ENCODE measurements at regions not wholly inside any gene's neighbourhood (a gene's known extent, or its start where the extent isn't known, plus 50 kb on each side); places are given as distances from the start of the nearest gene placed in this dataset.
"Not testable (repeated sequence)": the region's sequence is repeated elsewhere in the genome, so short reads cannot be mapped to it uniquely, and the experiment has no call there.

DNA sequence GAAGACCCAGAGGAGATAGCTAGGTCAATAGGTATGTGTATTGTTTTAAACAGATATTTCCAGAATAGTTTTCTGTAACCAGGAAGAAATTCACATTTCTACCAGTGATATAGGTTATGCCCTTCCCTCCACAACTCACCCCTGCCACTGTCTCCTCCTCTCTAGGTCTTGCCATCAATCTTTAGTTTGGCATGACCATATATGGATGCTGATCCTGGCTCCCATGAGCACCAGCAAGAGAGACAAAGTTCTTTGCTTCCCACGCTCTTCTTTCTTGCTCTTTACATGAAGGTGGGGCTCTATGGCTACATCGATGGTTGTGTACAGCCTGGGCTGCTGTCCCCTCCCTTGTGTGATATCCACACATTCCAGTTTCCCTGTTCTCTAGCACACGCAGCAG lies 459.4 kb upstream of the ID4 start:
- Histone ChIP-seq H3K4me1 (ENCODE audit: low read length) (no peaks in the 10 kb centered on the region), H3K9ac (ENCODE audit: low read length) (no peak overlapping the region), H3K9me2 (replicated peaks; ENCODE audit: insufficient read depth, low read length) (no peaks in the 10 kb centered on the region), H3K9me3 (ENCODE audit: low read length) (no peaks in the 10 kb centered on the region), H3K4me3 (ENCODE audit: low read length) (no peak overlapping the region), H2AFZ (ENCODE audit: low read length) (no peak overlapping the region), H3K27ac (ENCODE audit: low read length) (no peak overlapping the region), H3K27me3 (ENCODE audit: low read length) (no peaks in the 10 kb centered on the region), H4K20me1 (ENCODE audit: insufficient read depth, low read depth, low read length) (no peaks in the 10 kb centered on the region), H3K36me3 (ENCODE audit: insufficient read depth, low read length) (no peaks in the 10 kb centered on the region), H3K79me2 (ENCODE audit: low read length) (no peaks in the 10 kb centered on the region), H3K4me2 (ENCODE audit: low read depth, low read length, poor library complexity, severe bottlenecking) (no peak overlapping the region)
- no peak for DNase-seq

DNA sequence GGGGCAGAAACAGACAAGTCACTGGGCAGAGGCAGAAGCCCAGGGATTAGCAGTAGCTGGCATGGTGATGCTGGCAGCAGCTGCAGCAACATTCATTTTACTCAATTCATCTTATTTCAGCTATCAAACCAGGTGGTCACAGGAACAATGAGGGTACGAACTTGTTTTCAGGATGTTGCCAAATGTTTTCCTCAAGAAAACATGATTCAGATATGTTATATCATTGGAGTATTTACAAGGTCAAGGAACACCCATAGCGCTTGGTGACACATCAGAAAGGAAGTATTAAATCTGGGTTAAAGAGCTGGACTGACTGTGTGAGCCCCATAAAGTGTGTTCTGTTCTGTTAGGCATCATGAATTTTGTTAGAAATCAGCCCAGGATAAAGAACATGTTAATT lies 456.9 kb upstream of the ID4 start:
- H3K36me3 ChIP-seq (ENCODE audit: insufficient read depth, low read length), result no peaks in the 10 kb centered on the region
- no peaks in the 10 kb centered on the region for H4K20me1 ChIP-seq (ENCODE audit: insufficient read depth, low read depth, low read length)
- no peak overlapping the region for H3K9ac ChIP-seq (ENCODE audit: low read length)
- H3K4me1 ChIP-seq (ENCODE audit: low read length), result no peaks in the 10 kb centered on the region
- no peaks in the 10 kb centered on the region for H3K27me3 ChIP-seq (ENCODE audit: low read length)
- no peaks in the 10 kb centered on the region for H3K9me2 ChIP-seq (replicated peaks; ENCODE audit: insufficient read depth, low read length)
- no peak overlapping the region for H3K4me3 ChIP-seq (ENCODE audit: low read length)
- no peaks in the 10 kb centered on the region for H3K79me2 ChIP-seq (ENCODE audit: low read length)
- H3K9me3 ChIP-seq (ENCODE audit: low read length), result no peaks in the 10 kb centered on the region
- DNase-seq, result no peak
- no peak overlapping the region for H2AFZ ChIP-seq (ENCODE audit: low read length)
- H3K27ac ChIP-seq (ENCODE audit: low read length), result no peak overlapping the region
- no peak overlapping the region for H3K4me2 ChIP-seq (ENCODE audit: low read depth, low read length, poor library complexity, severe bottlenecking)

DNA sequence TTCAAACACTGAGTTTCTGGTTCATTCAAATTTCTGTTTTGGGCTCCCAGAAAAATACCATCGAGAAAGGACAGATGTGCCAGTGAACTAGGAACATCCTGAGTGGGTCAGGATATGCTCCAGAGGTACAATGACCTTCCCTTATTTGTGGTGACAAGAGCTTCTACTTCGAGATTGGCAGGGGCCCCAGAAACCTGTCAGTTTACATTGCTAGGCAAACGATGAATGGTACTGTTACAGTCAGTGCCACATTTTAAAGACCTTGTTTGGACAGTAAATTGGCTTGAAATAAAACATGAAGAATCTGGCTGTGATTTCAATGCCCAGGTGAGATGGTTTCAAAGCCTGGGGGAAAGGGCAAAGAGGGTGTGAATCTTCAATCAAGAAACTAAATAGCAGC lies 454.5 kb upstream of the ID4 start:
- no peaks in the 10 kb centered on the region for H4K20me1 ChIP-seq (ENCODE audit: insufficient read depth, low read depth, low read length)
- no peaks in the 10 kb centered on the region for H3K9me3 ChIP-seq (ENCODE audit: low read length)
- H3K9me2 ChIP-seq (replicated peaks; ENCODE audit: insufficient read depth, low read length), result no peaks in the 10 kb centered on the region
- no peak overlapping the region for H3K4me2 ChIP-seq (ENCODE audit: low read depth, low read length, poor library complexity, severe bottlenecking)
- no peak for DNase-seq
- no peak overlapping the region for H3K4me3 ChIP-seq (ENCODE audit: low read length)
- no peaks in the 10 kb centered on the region for H3K36me3 ChIP-seq (ENCODE audit: insufficient read depth, low read length)
- H2AFZ ChIP-seq (ENCODE audit: low read length), result no peak overlapping the region
- H3K4me1 ChIP-seq (ENCODE audit: low read length), result no peaks in the 10 kb centered on the region
- H3K27ac ChIP-seq (ENCODE audit: low read length), result no peak overlapping the region
- no peaks in the 10 kb centered on the region for H3K27me3 ChIP-seq (ENCODE audit: low read length)
- H3K9ac ChIP-seq (ENCODE audit: low read length), result no peak overlapping the region
- H3K79me2 ChIP-seq (ENCODE audit: low read length), result no peaks in the 10 kb centered on the region

DNA sequence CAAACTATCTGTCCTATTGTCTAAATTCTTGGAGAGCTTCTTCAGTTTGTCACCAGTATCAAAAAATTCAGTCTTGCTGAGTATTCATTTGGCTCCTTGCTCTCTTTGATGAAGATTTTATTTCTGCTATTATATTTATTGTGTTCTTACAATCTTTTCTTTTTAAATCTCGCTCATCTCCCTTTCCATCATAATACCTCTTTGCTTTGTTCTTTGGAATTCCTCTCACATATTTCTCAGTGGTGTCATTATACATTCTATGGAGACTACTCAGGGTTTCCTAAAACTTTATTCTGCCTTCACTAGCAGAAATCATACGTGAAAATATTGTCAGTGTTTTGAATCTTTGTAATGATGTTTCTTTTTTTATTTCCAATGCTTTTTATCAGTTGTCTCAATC lies 445.2 kb upstream of the ID4 start:
- no peaks in the 10 kb centered on the region for H3K79me2 ChIP-seq (ENCODE audit: low read length)
- no peak overlapping the region for H3K4me2 ChIP-seq (ENCODE audit: low read depth, low read length, poor library complexity, severe bottlenecking)
- no peak overlapping the region for H2AFZ ChIP-seq (ENCODE audit: low read length)
- no peak overlapping the region for H3K9ac ChIP-seq (ENCODE audit: low read length)
- peaks cover 10% of the 10 kb centered on the region; the same call in 1 of the 2 replicates for H3K9me3 ChIP-seq (ENCODE audit: low read length)
- no peaks in the 10 kb centered on the region for H4K20me1 ChIP-seq (ENCODE audit: insufficient read depth, low read depth, low read length)
- no peaks in the 10 kb centered on the region for H3K27me3 ChIP-seq (ENCODE audit: low read length)
- H3K4me3 ChIP-seq (ENCODE audit: low read length), result no peak overlapping the region
- H3K9me2 ChIP-seq (replicated peaks; ENCODE audit: insufficient read depth, low read length), result no peaks in the 10 kb centered on the region
- H3K36me3 ChIP-seq (ENCODE audit: insufficient read depth, low read length), result no peaks in the 10 kb centered on the region
- no peak for DNase-seq
- H3K27ac ChIP-seq (ENCODE audit: low read length), result no peak overlapping the region
- no peaks in the 10 kb centered on the region for H3K4me1 ChIP-seq (ENCODE audit: low read length)

GRCh38 chr6:19394051-19394450 lies 443.1 kb upstream of the ID4 start:
- Histone ChIP-seq H4K20me1 (ENCODE audit: insufficient read depth, low read depth, low read length) (no peaks in the 10 kb centered on the region), H3K9ac (ENCODE audit: low read length) (no peak overlapping the region), H3K27me3 (ENCODE audit: low read length) (no peaks in the 10 kb centered on the region), H3K27ac (ENCODE audit: low read length) (no peak overlapping the region), H3K79me2 (ENCODE audit: low read length) (no peaks in the 10 kb centered on the region), H3K9me2 (replicated peaks; ENCODE audit: insufficient read depth, low read length) (no peaks in the 10 kb centered on the region), H3K4me3 (ENCODE audit: low read length) (no peak overlapping the region), H3K4me1 (ENCODE audit: low read length) (no peaks in the 10 kb centered on the region), H3K9me3 (ENCODE audit: low read length) (peaks cover 10% of the 10 kb centered on the region; the same call in 1 of the 2 replicates), H3K4me2 (ENCODE audit: low read depth, low read length, poor library complexity, severe bottlenecking) (no peak overlapping the region), H2AFZ (ENCODE audit: low read length) (no peak overlapping the region), H3K36me3 (ENCODE audit: insufficient read depth, low read length) (no peaks in the 10 kb centered on the region)
- no peak for DNase-seq

- no peaks in the 10 kb centered on the region for H3K4me1 ChIP-seq (ENCODE audit: low read length)
- H3K9ac ChIP-seq (ENCODE audit: low read length), result no peak overlapping the region
- no peaks in the 10 kb centered on the region for H3K9me2 ChIP-seq (replicated peaks; ENCODE audit: insufficient read depth, low read length)
- H3K27ac ChIP-seq (ENCODE audit: low read length), result no peak overlapping the region
- no peak overlapping the region for H3K4me2 ChIP-seq (ENCODE audit: low read depth, low read length, poor library complexity, severe bottlenecking)
- peaks cover 10% of the 10 kb centered on the region; the same call in 1 of the 2 replicates for H3K9me3 ChIP-seq (ENCODE audit: low read length)
- H3K79me2 ChIP-seq (ENCODE audit: low read length), result no peaks in the 10 kb centered on the region
- H2AFZ ChIP-seq (ENCODE audit: low read length), result no peak overlapping the region
- H3K27me3 ChIP-seq (ENCODE audit: low read length), result no peaks in the 10 kb centered on the region
- no peaks in the 10 kb centered on the region for H3K36me3 ChIP-seq (ENCODE audit: insufficient read depth, low read length)
- DNase-seq, result no peak
- H3K4me3 ChIP-seq (ENCODE audit: low read length), result no peak overlapping the region
- H4K20me1 ChIP-seq (ENCODE audit: insufficient read depth, low read depth, low read length), result no peaks in the 10 kb centered on the region
These were observed 442.5 kb upstream of the ID4 start for GRCh38 chr6:19394687-19395086.

DNA sequence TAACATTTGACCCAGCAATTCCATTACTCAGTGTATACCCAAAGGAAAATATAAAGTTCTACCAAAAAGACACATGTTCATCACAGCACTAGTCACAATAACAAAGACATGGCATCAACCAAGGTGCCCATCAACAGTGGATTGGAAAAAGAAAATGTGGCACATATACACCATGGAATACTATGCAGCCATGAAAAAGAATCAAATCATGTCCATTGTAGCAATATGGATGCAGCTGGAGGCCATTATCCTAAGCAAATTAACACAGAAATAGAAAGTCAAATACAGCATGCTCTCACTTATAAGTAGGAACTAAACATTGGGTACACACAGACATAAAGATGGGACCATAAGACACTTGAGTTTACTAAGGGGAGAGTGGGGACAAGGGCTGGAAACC lies 441.9 kb upstream of the ID4 start:
- Histone ChIP-seq H4K20me1 (ENCODE audit: insufficient read depth, low read depth, low read length) (no peaks in the 10 kb centered on the region), H3K36me3 (ENCODE audit: insufficient read depth, low read length) (no peaks in the 10 kb centered on the region), H2AFZ (ENCODE audit: low read length) (no peak overlapping the region), H3K27ac (ENCODE audit: low read length) (no peak overlapping the region), H3K4me2 (ENCODE audit: low read depth, low read length, poor library complexity, severe bottlenecking) (no peak overlapping the region), H3K9ac (ENCODE audit: low read length) (no peak overlapping the region), H3K79me2 (ENCODE audit: low read length) (no peaks in the 10 kb centered on the region), H3K4me1 (ENCODE audit: low read length) (no peaks in the 10 kb centered on the region), H3K4me3 (ENCODE audit: low read length) (no peak overlapping the region), H3K27me3 (ENCODE audit: low read length) (no peaks in the 10 kb centered on the region), H3K9me2 (replicated peaks; ENCODE audit: insufficient read depth, low read length) (no peaks in the 10 kb centered on the region), H3K9me3 (ENCODE audit: low read length) (peaks cover 10% of the 10 kb centered on the region; the same call in 1 of the 2 replicates)
- DNase-seq, result no peak

- H3K9me2 ChIP-seq (replicated peaks; ENCODE audit: insufficient read depth, low read length), result no peaks in the 10 kb centered on the region
These were observed 437.8 kb upstream of the ID4 start for GRCh38 chr6:19399406-19399805.

GRCh38 chr6:19404884-19405283 lies 432.3 kb upstream of the ID4 start:
- not testable (repeated sequence) for H3K4me1 ChIP-seq (ENCODE audit: low read length); H3K36me3 ChIP-seq (ENCODE audit: insufficient read depth, low read length); H3K27ac ChIP-seq (ENCODE audit: low read length); H4K20me1 ChIP-seq (ENCODE audit: insufficient read depth, low read depth, low read length); H3K79me2 ChIP-seq (ENCODE audit: low read length); H3K9me3 ChIP-seq (ENCODE audit: low read length); DNase-seq; H2AFZ ChIP-seq (ENCODE audit: low read length); H3K4me2 ChIP-seq (ENCODE audit: low read depth, low read length, poor library complexity, severe bottlenecking); H3K4me3 ChIP-seq (ENCODE audit: low read length); H3K9ac ChIP-seq (ENCODE audit: low read length); H3K27me3 ChIP-seq (ENCODE audit: low read length); H3K9me2 ChIP-seq (replicated peaks; ENCODE audit: insufficient read depth, low read length)

More at GRCh38 chr6:19399406-19399805, 437.8 kb upstream of the ID4 start:
- Histone ChIP-seq H3K9me3 (ENCODE audit: low read length) (peaks cover 8% of the 10 kb centered on the region; the same call in 1 of the 2 replicates), H3K27me3 (ENCODE audit: low read length) (no peaks in the 10 kb centered on the region), H2AFZ (ENCODE audit: low read length) (no peak overlapping the region), H3K4me2 (ENCODE audit: low read depth, low read length, poor library complexity, severe bottlenecking) (no peak overlapping the region), H3K36me3 (ENCODE audit: insufficient read depth, low read length) (no peaks in the 10 kb centered on the region), H3K9ac (ENCODE audit: low read length) (no peak overlapping the region), H3K4me1 (ENCODE audit: low read length) (no peaks in the 10 kb centered on the region), H4K20me1 (ENCODE audit: insufficient read depth, low read depth, low read length) (no peaks in the 10 kb centered on the region), H3K27ac (ENCODE audit: low read length) (no peak overlapping the region), H3K4me3 (ENCODE audit: low read length) (no peak overlapping the region), H3K79me2 (ENCODE audit: low read length) (no peaks in the 10 kb centered on the region)
- no peak for DNase-seq
